Effector CD4-positive, alpha-beta T cell (primary cell): ENCODE measurements at regions not wholly inside any gene's neighbourhood (a gene's known extent, or its start where the extent isn't known, plus 50 kb on each side); places are given as distances from the start of the nearest gene placed in this dataset.
"Not testable (repeated sequence)": the region's sequence is repeated elsewhere in the genome, so short reads cannot be mapped to it uniquely, and the experiment has no call there.

Experiments used
- DNase-seq: peaks from one replicate; pipeline ENCODE4 v3.0.0-alpha.2; 2020

GRCh38 chr9:34907044-34907443 lies 51.0 kb upstream of the PHF24 start:
- no peak for DNase-seq

DNA sequence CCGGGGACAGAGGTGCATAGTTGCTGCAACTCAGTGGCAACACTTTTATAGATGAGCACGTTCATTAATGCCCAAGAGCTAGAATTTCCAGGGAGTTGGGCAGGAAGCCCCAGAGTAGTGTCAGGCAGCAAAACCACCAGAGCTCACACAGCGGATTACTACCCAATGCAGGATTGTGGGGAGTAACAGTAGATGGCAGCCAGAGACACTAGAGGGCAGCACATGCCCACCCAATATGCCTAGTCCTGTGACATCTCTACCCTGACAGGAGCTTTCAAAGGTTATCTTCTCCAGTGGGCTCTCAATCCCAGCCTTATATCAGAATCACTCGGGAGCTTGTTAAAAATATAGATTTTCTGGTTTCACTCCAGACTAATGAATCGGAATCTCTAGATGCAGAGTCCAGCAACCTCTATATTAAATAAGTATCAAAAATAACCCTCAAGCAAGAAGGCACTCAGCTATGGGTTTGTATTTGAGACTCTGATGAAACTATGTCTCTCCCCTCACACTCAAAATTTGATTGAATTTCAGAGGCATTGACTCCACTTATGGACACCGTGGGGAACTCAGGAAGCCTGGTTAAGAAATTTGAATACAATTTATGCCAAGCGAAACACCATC lies 58.4 kb upstream of the PHF24 start:
- peak; percentile 74 for DNase-seq

- DNase-seq = no peak
Observed at GRCh38 chr9:34898846-34899245, 59.2 kb upstream of the PHF24 start.

- DNase-seq = no peak
Observed at GRCh38 chr9:34896112-34896511, 62.0 kb upstream of the PHF24 start.

- DNase-seq = no peak
Observed at GRCh38 chr9:34892886-34893285, 65.2 kb upstream of the PHF24 start.

DNA sequence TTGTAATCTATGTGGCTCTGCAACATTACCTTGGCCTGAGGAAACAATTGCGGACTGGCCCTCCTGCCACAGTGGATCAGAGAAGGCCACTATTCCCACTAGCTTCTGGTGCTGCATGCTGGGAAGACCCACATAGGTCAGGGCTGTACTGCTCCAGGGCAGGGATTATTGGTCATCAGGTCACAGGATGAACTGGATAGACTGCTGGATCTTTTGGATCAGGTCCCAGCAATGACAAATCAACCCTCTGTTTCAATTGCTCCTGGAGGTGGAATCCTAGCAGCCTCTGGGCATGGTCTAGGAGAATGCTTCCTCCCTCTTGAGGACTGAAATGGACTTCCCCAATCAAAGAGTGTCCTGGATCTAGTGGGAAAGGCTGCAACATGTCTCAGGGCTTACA lies 66.7 kb upstream of the PHF24 start:
- DNase-seq = no peak

DNA sequence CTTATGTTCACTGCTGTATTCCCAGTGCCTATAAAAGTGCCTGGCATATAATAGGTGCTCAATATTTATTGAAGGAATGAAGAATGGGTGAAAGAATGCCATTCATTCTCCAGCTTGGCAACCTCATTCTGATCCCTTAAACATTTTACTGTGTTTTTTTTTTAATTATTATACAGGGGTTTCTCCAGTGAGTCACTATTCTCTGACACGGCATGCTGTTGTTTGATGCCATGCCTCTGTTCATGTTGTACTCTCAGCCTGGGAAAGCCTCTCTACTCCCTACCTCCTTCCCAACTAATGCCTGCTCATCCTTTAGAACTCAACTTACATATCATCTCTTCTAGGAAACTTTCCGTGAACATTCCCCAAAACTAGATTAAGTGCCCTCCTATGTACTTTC lies 70.2 kb upstream of the PHF24 start:
- DNase-seq = no peak

DNA sequence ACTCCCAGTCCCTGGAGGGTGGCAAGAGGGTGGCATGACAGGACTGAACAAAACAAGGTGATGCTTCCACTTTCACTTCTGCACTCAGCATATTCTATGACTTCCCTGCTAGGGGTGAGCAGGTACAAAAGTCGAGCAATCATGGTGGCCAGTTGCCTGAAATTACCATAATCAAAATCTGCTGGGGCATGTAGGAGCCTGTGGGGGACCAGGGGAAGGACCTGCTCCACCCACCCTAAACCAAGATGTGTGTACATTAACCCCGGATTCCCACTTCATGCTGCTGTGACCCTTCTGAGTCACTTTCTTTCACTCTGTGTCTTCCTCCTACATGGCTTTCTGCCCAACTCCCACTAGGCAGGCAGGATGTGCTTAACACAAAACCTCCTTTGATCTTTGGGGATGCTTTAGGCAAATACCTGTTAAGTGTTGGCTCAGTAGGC lies 73.3 kb upstream of the PHF24 start:
- no peak for DNase-seq

DNA sequence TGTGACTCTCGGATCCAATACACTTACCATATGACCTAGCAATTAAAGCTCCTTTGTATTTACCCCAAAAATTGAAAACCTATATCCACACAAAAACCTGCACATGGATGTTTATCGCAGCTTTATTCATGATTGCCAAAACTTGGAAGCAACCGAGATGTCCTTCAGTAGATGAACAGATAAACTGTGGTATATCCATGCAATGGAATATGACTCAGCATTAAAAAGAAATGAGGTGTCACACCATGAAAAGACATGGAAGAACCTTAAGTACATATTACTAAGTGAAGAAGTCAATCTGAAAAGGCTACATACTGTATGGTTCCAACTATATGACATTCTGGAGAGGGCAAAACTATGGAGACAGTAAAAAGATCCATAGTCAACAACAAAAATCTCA lies 82.0 kb upstream of the PHF24 start:
- no peak for DNase-seq

DNA sequence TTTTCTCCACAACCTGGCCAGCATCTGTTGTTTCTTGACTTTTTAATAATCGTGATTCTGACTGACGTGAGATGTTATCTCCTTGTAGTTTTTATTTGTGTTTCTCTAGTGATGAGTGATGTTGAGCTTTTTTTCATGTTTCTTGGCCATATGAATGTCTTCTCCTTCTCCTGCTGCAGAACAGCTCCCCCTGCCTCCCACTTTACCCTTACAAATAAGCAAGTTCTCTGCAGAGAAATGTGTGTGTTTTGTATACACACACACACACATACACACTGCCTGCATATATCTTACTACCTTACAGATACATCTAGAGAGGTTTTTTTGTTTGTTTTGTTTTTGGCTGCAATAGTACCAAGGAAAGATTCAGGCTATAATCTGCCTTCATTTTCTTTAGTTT lies 88.7 kb upstream of the PHF24 start:
- no peak for DNase-seq

DNA sequence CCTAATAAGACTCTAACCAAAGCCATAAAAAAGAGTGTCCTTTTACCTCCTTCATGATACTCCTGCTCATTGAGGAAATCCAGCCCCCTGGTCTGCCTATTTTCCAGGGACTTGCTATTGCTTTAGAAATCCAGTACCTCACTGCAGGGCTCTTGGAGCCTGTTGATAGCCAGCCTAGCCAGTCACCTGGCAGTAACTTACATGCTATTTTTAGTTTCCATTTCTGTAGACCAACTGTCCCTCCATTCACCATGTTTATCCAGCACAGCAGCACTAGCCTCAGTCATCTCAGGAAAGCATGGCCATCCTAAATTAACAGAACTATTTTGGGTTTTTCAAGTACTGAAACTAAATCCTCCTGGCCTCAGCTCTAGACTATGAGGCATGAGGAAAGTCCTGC lies 91.5 kb upstream of the PHF24 start:
- no peak for DNase-seq

DNA sequence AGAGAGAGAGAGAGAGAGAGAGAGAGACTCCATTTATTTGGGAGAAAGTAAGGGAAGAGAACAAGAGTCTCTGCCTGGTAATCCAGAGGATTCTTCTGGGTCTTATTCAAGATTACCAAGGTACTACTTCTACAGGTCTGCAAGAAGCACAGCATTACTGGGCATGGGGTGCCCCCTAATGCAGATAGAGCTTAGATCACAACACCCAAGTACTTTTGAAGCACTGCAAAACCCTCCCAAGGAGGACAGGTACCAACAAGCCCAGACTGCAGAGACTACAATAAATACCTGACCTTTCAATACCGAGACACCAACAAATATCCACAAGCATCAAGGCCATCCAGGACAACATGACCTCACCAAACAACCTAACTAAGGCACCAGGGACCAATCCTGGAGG lies 94.7 kb upstream of the PHF24 start:
- no peak for DNase-seq

- no peak for DNase-seq
Observed at GRCh38 chr9:34862836-34863235, 95.2 kb upstream of the PHF24 start.

DNA sequence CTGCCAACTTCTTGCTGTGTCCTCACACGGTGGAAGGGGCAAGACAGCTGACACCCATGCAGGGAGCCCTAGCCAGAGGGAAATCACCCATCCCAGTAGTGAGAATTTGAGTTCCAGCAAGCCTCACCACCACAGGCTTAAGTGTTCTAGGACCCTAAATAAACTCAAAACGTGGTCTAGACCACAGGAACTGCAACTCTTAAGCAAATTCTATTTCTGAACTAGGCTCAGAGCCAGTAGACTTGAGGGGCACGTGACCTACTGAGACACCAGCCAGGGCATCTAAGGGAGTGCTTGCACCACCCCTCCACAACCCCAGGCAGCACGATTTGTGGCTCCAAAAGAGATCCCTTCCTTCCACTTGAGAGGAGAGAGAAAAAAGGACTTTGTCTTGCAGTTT lies 96.0 kb upstream of the PHF24 start:
- no peak for DNase-seq

- DNase-seq = not testable (repeated sequence)
Observed at GRCh38 chr9:34855016-34855415, 103.1 kb upstream of the PHF24 start.

DNA sequence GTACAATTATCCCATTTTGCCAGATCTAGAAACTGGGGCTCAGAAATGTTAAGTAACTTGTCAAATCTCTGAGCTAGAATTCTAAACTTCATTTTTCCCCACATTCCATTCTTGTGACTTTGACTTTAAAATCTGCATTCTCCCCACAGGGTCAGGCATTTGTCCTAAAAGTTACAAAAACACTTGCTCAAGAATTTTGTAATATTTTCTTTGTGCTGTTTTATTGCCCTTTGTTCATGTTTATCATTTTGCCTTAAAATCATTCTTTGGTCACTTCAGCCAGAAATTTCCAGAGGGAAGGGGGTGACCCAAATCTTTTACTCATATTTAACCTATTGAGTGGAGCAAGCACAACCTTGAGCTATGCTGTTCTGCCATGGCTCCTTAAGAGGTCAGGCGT lies 120.1 kb upstream of the CCL21 start:
- DNase-seq = no peak

DNA sequence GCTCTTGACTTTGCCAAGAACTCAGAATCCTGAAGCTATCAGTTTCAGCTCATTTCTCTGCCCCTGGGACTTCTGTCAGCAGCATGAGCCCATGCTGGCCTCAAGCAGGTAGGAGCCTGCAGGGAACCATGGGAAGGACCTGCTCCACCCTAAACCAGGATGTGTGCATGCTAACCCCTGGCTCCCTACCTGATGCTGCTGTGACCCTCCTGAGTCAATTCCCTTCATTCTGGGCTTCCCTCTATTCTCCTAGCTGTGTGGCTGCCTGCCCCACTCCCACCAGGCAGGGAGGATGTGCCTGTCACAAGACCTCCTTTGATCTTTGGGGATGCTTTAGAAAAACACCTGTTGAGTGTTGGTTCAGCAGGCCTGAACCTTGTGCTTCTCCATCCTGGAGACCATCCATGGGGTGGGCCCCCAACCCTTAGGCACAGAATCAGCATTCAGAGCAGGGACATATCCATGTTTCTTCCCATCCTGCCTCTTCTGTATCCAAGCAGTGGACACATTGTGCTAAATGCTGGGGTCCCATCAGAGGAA lies 117.1 kb upstream of the CCL21 start:
- DNase-seq = no peak

DNA sequence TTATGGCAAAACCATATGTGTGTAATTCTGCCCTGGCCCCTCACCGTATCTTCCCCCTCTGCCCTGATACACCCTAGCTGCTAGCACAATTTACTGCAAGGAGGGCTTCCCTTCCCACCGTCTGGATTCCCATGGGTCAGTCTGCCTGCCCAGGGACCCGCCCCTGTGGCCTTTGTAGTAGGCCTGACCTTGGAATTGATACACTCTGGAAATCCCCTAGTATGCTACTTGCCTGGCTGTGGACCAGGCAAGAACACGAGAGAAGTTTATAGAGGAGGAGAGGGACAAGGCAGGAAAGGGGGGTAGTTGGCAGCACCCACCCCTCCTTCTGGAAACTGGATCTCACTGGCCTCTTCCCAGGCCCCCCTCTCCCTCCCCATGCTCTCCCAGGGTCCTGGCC lies 115.8 kb upstream of the CCL21 start:
- no peak for DNase-seq

DNA sequence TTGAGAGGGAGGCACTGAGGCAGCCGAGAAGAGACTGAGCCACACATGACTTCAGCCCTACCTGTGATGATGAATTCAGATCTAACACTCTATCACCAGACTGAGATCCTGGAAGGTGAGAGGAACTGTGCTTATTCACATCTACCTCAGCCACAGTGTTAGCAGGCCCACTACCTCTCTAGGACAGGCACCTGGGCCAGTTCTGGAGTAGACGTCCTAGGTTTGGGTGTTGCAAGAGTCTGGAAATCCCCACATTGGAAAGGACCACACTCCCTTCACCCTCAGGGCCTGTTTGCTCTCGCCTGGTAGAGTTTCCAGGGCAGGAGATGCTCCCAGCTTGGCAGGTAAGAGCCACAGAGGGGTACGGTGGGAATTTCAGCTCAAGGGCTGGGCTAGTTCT lies 113.8 kb upstream of the CCL21 start:
- DNase-seq = no peak

GRCh38 chr9:34810187-34810524 lies 100.2 kb upstream of the CCL21 start:
- DNase-seq = no peak

GRCh38 chr9:34809504-34810186 lies 99.7 kb upstream of the CCL21 start:
- no peak for DNase-seq

GRCh38 chr9:34802916-34803315 lies 93.0 kb upstream of the CCL21 start:
- DNase-seq = no peak

- DNase-seq = no peak
Observed at GRCh38 chr9:34797367-34797766, 87.4 kb upstream of the CCL21 start.

DNA sequence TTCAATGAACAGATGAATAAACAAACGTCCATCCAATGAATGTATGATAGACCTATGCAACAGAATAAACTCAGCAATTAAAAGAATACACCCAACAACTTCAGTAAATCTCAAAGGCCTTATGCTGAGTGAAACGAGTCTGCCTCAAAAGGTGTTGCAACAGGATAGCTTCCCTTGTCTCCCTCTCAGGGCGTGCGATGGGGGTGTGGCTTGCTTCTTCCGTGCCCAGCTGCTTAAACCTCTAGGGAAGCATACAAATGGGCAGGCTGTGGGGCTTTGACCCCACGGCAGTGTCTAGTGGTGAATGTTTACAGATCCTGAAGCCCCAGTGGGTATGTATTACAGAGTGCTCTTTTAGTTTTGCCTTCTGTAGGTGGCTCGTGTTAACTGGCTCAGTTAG lies 87.0 kb upstream of the CCL21 start:
- DNase-seq = no peak

- DNase-seq = no peak
Observed at GRCh38 chr9:34793428-34793827, 83.5 kb upstream of the CCL21 start.
